Endodermal cell (in vitro differentiated cells): ENCODE measurements at regions not wholly inside any gene's neighbourhood (a gene's known extent, or its start where the extent isn't known, plus 50 kb on each side); places are given as distances from the start of the nearest gene placed in this dataset.

ENCODE experiments used
- DNase-seq: peaks from one replicate; pipeline ENCODE4 v3.0.0-alpha.2; 2017
- H3K27ac ChIP-seq: 2 replicates; pipeline ENCODE4 v1.5.1; 2013; ENCODE audit warnings: mild to moderate bottlenecking, low read depth, low read length, moderate library complexity
- H3K27me3 ChIP-seq: 2 replicates; pipeline ENCODE4 v1.6.1; 2013; ENCODE audit warnings: mild to moderate bottlenecking, low read length, moderate library complexity; ENCODE audit not compliant: insufficient read depth, control insufficient read depth, poor library complexity, severe bottlenecking
- H3K36me3 ChIP-seq: 2 replicates; pipeline ENCODE4 v1.7.0; 2013; ENCODE audit warnings: mild to moderate bottlenecking, low read length, moderate library complexity; ENCODE audit not compliant: control insufficient read depth, insufficient read depth
- H3K4me1 ChIP-seq: one replicate; pipeline ENCODE4 v1.7.0; 2013; ENCODE audit warnings: low read length; ENCODE audit not compliant: control insufficient read depth, insufficient read depth
- H3K4me3 ChIP-seq: 2 replicates; pipeline ENCODE4 v1.5.1; 2013; ENCODE audit warnings: mild to moderate bottlenecking, low read length, moderate library complexity
- H3K9ac ChIP-seq: 2 replicates; pipeline ENCODE4 v1.6.1; 2013; ENCODE audit warnings: mild to moderate bottlenecking, low read length, moderate library complexity; ENCODE audit not compliant: poor library complexity, severe bottlenecking; ENCODE audit errors: extremely low read depth
- H3K9me3 ChIP-seq: 2 replicates; pipeline ENCODE4 v1.6.1; 2013; ENCODE audit warnings: mild to moderate bottlenecking, low read length, moderate library complexity; ENCODE audit not compliant: control insufficient read depth
- H3K27ac Mint-ChIP-seq: 2 replicates; pipeline ENCODE4 v1.8.0; 2020; ENCODE audit warnings: mixed read lengths
- H3K27me3 Mint-ChIP-seq: 2 replicates; pipeline ENCODE4 v1.8.0; 2021; ENCODE audit warnings: mild to moderate bottlenecking, mixed read lengths; ENCODE audit not compliant: insufficient read depth
- H3K36me3 Mint-ChIP-seq: 2 replicates; pipeline ENCODE4 v1.8.0; 2020; ENCODE audit warnings: low read depth, mixed read lengths
- H3K4me1 Mint-ChIP-seq: 2 replicates; pipeline ENCODE4 v1.8.0; 2020; ENCODE audit warnings: mixed read lengths
- H3K4me3 Mint-ChIP-seq: 2 replicates; pipeline ENCODE4 v1.8.0; 2020; ENCODE audit warnings: mild to moderate bottlenecking, moderate library complexity, mixed read lengths
- H3K9me3 Mint-ChIP-seq: 2 replicates; pipeline ENCODE4 v1.8.0; 2020; ENCODE audit warnings: mild to moderate bottlenecking, mixed read lengths
- WGBS, 2 experiments: methylation state at CpG; one replicate each; pipeline versions ENCODE4 v1.1.5 to v1.1.7; 2013; ENCODE audit warnings: missing lambda C conversion rate in 2 of 2, mixed read lengths in 1 of 2; ENCODE audit not compliant: insufficient coverage in 1 of 2, insufficient read length in 1 of 2; 5-methylcytosine and 5-hydroxymethylcytosine counted together
- TF ChIP-seq, protein P1 (sequence below): fragments of 200-600 bp; sonication (generic); conservative IDR thresholded peaks from 2 replicates; pipeline ENCODE4 v1.5.0; 2021; ENCODE audit warnings: antibody characterized with exemption, mild to moderate bottlenecking

DNA sequence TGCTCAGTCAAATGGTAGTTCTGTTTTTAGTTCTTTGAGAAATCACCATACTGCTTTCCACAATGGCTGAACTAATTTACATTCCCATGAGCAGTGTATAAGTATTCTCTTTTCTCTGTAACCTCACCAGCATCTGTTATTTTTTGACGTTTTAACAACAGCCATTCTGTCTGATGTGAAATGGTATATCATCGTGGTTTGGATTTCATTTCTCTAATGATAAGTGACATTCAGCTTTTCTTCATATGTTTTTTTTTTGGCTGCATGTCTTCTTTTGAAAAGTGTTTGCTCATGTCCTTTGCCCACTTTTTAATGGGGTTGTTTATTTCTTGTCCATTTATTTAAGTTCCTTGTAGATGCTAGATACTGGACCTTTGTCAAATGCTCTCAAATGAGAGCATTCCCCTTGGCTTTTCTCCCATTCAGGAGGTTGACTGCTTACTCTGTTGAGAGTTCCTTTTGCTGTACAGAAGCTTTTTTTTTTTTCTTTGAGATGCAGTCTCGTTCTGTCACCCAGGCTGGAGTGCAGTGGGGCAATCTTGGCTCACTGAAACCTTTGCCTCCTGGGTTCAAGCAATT is 58.7 kb upstream of the RGMB start:
- peaks cover 53% of the 10 kb centered on the region for H3K36me3 ChIP-seq
- H3K9me3 ChIP-seq: peaks cover 37% of the 10 kb centered on the region
- Mint-ChIP-seq H3K36me3 (peaks cover 61% of the 10 kb centered on the region), H3K9me3 (peaks cover 20% of the 10 kb centered on the region), H3K4me1 (no peaks in the 10 kb centered on the region), H3K27ac (no peak overlapping the region), H3K27me3 (no peaks in the 10 kb centered on the region), H3K4me3 (no peak overlapping the region)
- no peaks in the 10 kb centered on the region for H3K4me1 ChIP-seq
- no peak overlapping the region for H3K27ac ChIP-seq
- no peaks in the 10 kb centered on the region for H3K27me3 ChIP-seq
- TF ChIP-seq, protein P1, sequence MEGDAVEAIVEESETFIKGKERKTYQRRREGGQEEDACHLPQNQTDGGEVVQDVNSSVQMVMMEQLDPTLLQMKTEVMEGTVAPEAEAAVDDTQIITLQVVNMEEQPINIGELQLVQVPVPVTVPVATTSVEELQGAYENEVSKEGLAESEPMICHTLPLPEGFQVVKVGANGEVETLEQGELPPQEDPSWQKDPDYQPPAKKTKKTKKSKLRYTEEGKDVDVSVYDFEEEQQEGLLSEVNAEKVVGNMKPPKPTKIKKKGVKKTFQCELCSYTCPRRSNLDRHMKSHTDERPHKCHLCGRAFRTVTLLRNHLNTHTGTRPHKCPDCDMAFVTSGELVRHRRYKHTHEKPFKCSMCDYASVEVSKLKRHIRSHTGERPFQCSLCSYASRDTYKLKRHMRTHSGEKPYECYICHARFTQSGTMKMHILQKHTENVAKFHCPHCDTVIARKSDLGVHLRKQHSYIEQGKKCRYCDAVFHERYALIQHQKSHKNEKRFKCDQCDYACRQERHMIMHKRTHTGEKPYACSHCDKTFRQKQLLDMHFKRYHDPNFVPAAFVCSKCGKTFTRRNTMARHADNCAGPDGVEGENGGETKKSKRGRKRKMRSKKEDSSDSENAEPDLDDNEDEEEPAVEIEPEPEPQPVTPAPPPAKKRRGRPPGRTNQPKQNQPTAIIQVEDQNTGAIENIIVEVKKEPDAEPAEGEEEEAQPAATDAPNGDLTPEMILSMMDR: no peak
- no peak overlapping the region for H3K9ac ChIP-seq
- WGBS, 2 experiments: 93% methylated on average over 3 of the region's 3 CpGs
- no peak for DNase-seq
- no peak overlapping the region for H3K4me3 ChIP-seq

DNA sequence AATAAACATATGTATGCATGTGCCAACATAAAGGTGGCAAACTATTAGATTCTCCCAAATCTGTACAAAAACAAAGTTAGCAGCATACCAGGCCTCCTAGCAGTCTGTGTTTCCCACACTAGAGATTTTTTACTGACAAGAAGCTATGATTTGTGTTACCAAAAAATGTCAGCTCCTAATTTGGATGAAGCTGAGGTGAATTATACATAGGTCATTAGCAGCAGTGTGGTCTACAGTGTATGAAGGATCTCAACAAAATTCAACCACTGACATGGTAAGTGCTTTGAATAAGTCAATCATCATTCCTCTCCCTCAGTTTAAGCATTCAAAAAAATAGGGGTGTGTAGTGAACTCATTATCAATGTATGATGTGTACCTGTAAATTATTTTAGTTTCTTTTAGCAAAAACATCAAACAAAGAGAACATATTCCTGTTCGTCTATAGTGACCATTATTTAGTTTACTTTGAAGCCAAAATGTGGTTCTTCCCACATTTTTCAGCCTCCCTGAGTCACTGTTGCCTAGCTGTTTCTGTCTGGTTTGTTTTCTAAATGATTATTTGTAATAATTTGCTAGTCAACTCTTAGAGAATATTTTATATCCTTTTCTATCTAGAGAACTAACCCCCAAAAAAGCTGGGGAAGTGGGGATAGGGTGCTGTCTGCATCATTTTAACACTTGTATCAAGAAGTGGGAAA is 52.1 kb upstream of the RGMB start:
- TF ChIP-seq, protein P1: no peak
- H3K9me3 Mint-ChIP-seq: peaks cover 20% of the 10 kb centered on the region
- Histone ChIP-seq H3K4me1 (no peaks in the 10 kb centered on the region), H3K9me3 (peaks cover 14% of the 10 kb centered on the region), H3K4me3 (no peak overlapping the region), H3K9ac (no peak overlapping the region), H3K36me3 (peaks cover 41% of the 10 kb centered on the region), H3K27ac (no peak overlapping the region), H3K27me3 (no peaks in the 10 kb centered on the region)
- H3K36me3 Mint-ChIP-seq: peaks cover 59% of the 10 kb centered on the region
- WGBS, 2 experiments: 83 to 100% methylated on average over 1 of the region's 1 CpG
- H3K4me3 Mint-ChIP-seq: no peak overlapping the region
- no peaks in the 10 kb centered on the region for H3K27me3 Mint-ChIP-seq
- peak overlapping the region; percentile 71 for H3K27ac Mint-ChIP-seq
- DNase-seq: no peak
- H3K4me1 Mint-ChIP-seq: peaks cover 4% of the 10 kb centered on the region

DNA sequence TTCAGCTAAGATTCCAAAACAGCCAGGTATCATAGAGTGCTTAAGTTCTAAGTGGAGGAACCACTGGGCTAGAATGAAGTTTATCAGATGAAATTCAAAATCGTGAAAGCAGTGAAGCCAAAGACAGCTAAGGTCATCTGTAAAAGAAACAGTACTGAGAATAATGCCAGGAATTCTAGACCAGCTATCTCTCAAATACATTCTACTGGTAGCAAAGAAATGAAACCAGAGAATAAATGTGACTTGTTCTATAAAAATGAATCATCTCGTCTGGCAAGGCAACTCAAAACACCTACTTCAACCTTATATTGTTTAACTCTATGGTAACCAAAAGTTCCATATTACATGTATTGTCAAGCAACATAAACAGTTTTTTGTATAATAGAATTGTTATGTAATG is 51.3 kb upstream of the RGMB start:
- no peak overlapping the region for H3K9ac ChIP-seq
- no peaks in the 10 kb centered on the region for H3K27me3 Mint-ChIP-seq
- peaks cover 20% of the 10 kb centered on the region for H3K9me3 Mint-ChIP-seq
- 89% methylated on average over 2 of the region's 2 CpGs; no CpG with 5 or more reads in 1 of the 2 experiments for WGBS, 2 experiments
- no peak overlapping the region for H3K27ac ChIP-seq
- no peaks in the 10 kb centered on the region for H3K27me3 ChIP-seq
- no peaks in the 10 kb centered on the region for H3K4me1 ChIP-seq
- peaks cover 58% of the 10 kb centered on the region for H3K36me3 Mint-ChIP-seq
- DNase-seq: no peak
- H3K4me1 Mint-ChIP-seq: peaks cover 4% of the 10 kb centered on the region
- TF ChIP-seq, protein P1: no peak
- H3K9me3 ChIP-seq: peaks cover 9% of the 10 kb centered on the region
- H3K4me3 Mint-ChIP-seq: no peak overlapping the region
- H3K4me3 ChIP-seq: no peak overlapping the region
- H3K27ac Mint-ChIP-seq: peak overlapping the region; percentile 71
- peaks cover 40% of the 10 kb centered on the region for H3K36me3 ChIP-seq
